Spinal cord (tissue), 9 donors: ENCODE measurements at regions not wholly inside any gene's neighbourhood (a gene's known extent, or its start where the extent isn't known, plus 50 kb on each side); places are given as distances from the start of the nearest gene placed in this dataset.

Experiments
- DNase-seq, 6 donors: peaks; one replicate each; pipeline versions ENCODE4 v3.0.0 to v3.0.0-alpha.2; 2013 to 2015; ENCODE audit warnings: low spot score in 6 of 6, low read depth in 4 of 6
- H3K27ac ChIP-seq: one replicate; pipeline ENCODE4 v1.5.1; 2013; ENCODE audit warnings: low read depth, low read length, control low read depth
- H3K27me3 ChIP-seq: one replicate; pipeline ENCODE4 v1.6.1; 2013; ENCODE audit warnings: low read length; ENCODE audit not compliant: control insufficient read depth, insufficient read depth
- H3K36me3 ChIP-seq: one replicate; pipeline ENCODE4 v1.6.1; 2013; ENCODE audit warnings: low read length; ENCODE audit not compliant: control insufficient read depth, insufficient read depth
- H3K4me1 ChIP-seq: one replicate; pipeline ENCODE4 v1.6.1; 2013; ENCODE audit warnings: low read length; ENCODE audit not compliant: control insufficient read depth, insufficient read depth
- H3K4me3 ChIP-seq: one replicate; pipeline ENCODE4 v1.5.1; 2013; ENCODE audit warnings: low read depth, low read length, control low read depth
- H3K9me3 ChIP-seq: one replicate; pipeline ENCODE4 v1.6.1; 2013; ENCODE audit warnings: low read length; ENCODE audit not compliant: control insufficient read depth, insufficient read depth
- WGBS: methylation state at CpG from one replicate; pipeline ENCODE4 v1.1.5; 2013; ENCODE audit warnings: missing lambda C conversion rate; ENCODE audit not compliant: insufficient coverage; 5-methylcytosine and 5-hydroxymethylcytosine counted together
- donor health status: healthy.

DNA sequence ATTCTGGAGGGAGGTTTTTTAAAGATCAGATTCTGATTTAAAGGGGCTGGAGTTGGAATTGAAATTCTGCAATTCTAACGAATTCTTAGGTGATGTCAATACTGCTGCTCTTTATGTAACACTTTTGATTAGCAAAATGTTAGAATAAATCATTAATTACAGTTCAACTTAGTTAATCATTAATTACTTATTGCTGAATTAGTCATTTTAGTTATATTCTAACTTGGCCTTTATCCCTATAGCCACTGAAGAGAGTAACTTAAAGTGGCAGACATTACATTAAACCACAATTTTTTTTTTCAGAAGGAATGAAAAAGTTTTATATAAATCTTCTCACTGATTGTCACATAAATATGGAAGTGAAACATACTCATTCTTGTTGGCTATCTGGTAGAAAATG is 206.6 kb upstream of the ITM2A start:
- Histone ChIP-seq H3K27me3 (no peaks in the 10 kb centered on the region), H3K27ac (no peak overlapping the region), H3K4me1 (no peaks in the 10 kb centered on the region), H3K4me3 (no peak overlapping the region), H3K9me3 (no peaks in the 10 kb centered on the region), H3K36me3 (no peaks in the 10 kb centered on the region)
- no peak for DNase-seq
- no CpG with 5 or more reads among the region's 1 CpG for WGBS

DNA sequence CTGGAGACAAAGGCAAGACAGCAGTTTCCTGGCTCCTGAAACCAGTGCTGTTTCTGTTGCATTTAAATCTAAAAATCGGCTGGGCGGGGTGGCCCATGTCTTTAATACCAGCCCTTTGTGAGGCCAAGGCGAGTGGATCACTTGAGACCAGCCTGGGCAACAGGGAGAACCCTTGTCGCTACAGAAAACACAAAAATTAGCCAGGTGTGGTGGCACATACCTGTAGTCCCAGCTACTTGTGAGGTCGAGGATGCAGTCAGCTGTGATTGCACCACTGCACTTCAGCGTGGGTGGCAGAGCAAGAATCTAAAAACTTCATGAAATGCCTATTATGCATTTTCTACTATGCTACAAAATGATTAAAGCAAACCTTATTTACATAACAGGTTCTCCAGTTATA is 205.4 kb upstream of the ITM2A start:
- no peak overlapping the region for H3K27ac ChIP-seq
- H3K4me3 ChIP-seq: no peak overlapping the region
- no peak for DNase-seq
- no peaks in the 10 kb centered on the region for H3K36me3 ChIP-seq
- WGBS: 60% methylated on average over 4 of the region's 6 CpGs
- H3K9me3 ChIP-seq: no peaks in the 10 kb centered on the region
- H3K4me1 ChIP-seq: no peaks in the 10 kb centered on the region
- H3K27me3 ChIP-seq: no peaks in the 10 kb centered on the region

DNA sequence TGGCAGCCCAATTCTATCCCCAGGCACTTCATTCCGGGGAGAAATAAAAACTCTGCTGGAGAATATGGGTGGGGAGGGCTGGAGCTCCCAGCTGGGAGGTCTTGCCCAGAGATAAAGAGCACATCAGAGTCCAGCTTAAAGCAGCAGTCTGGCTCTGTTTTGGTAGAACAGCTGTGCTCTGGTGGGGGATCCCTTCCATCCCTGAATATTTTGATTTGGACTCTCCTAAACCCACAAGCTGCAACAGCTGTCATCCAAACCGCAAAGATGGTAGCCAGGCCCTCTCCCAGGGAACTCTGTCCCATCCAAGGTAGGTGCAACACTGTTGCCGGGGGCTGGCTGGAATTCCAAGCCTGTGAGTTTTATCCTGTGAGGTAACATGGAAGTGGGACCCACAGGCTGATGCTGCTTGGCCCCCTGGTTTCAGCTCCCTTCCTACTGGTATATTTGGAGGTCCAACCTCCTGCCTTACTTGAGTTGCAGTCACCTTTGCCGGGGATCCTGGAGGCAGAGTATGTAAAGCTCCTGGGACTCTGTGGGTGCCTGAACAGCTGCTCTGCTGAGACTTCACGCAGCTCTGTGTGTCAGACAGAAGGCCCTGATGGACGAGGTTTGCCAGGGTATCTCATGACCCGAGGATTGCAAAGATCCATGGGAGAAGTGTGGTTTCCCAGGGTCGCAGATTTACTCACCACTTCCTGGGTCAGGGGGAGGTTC is 203.5 kb upstream of the ITM2A start:
- no peak overlapping the region for H3K4me3 ChIP-seq
- H3K9me3 ChIP-seq: no peaks in the 10 kb centered on the region
- H3K27ac ChIP-seq: no peak overlapping the region
- H3K4me1 ChIP-seq: no peaks in the 10 kb centered on the region
- 63% methylated on average over 7 of the region's 8 CpGs for WGBS
- H3K36me3 ChIP-seq: no peaks in the 10 kb centered on the region
- H3K27me3 ChIP-seq: no peaks in the 10 kb centered on the region
- no peak for DNase-seq

DNA sequence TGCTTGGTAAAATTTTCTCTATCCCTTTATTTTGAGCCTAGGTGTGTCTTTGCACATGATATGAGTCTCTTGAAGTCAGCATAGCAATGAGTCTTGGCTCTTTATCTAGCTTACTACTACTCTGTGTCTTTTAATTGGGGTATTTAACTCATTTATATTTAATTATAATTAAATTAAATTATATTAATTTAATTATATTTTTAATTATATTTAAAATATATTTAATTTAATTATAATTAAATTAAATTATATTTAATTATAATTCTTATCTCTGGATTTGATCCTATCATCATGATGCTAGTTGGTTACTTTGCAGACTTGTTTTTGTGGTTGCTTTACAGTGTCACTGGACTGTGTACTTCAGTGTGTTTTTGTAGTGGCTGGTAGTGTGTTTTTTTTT is 201.2 kb upstream of the ITM2A start:
- Histone ChIP-seq H3K9me3 (no peaks in the 10 kb centered on the region), H3K4me3 (no peak overlapping the region), H3K4me1 (no peaks in the 10 kb centered on the region), H3K27ac (no peak overlapping the region), H3K36me3 (no peaks in the 10 kb centered on the region), H3K27me3 (no peaks in the 10 kb centered on the region)
- DNase-seq: no peak

DNA sequence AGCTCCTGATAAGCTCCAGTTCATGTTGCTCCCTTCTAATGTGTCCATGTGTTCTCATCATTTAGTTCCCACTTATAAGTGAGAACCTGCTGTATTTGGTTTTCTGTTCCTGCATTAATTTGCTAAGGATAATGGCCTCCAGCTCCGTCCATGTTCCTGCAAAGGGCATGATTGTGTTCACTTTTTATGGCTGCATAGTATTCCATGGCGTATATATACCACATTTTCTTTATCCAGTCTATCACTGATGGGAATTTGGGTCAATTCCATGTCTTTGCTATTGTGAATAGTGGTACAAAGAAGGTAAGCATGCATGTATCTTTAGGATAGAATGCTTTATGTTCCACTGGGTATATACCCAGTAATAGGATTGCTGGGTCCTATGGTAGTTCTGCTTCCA is 197.2 kb upstream of the ITM2A start:
- DNase-seq: no peak
- Histone ChIP-seq H3K9me3 (no peaks in the 10 kb centered on the region), H3K4me3 (no peak overlapping the region), H3K4me1 (no peaks in the 10 kb centered on the region), H3K36me3 (no peaks in the 10 kb centered on the region), H3K27me3 (no peaks in the 10 kb centered on the region), H3K27ac (no peak overlapping the region)
- no CpG with 5 or more reads among the region's 2 CpGs for WGBS

DNA sequence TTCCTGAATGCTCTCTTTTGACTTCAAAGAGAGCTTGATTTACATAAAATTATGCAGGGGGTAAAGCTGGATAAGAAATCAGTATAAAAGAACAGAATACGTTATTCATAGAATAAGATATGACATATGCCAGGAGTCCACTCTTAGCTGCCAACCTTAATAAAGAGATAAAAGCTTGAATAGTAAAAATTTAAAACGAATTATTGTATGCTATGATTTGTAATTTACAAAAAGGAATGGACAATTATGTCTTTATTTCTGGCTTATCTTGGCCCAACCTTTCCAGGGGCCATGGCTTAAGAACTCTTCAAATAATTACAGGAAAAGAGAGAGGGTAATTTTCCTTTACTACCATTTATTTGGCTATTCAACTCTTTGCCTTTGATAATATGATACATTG is 192.2 kb upstream of the ITM2A start:
- no peak overlapping the region for H3K27ac ChIP-seq
- no peaks in the 10 kb centered on the region for H3K4me1 ChIP-seq
- no peaks in the 10 kb centered on the region for H3K27me3 ChIP-seq
- DNase-seq: no peak
- H3K9me3 ChIP-seq: peaks cover 4% of the 10 kb centered on the region
- WGBS: no CpG with 5 or more reads among the region's 2 CpGs
- H3K36me3 ChIP-seq: no peaks in the 10 kb centered on the region
- no peak overlapping the region for H3K4me3 ChIP-seq

DNA sequence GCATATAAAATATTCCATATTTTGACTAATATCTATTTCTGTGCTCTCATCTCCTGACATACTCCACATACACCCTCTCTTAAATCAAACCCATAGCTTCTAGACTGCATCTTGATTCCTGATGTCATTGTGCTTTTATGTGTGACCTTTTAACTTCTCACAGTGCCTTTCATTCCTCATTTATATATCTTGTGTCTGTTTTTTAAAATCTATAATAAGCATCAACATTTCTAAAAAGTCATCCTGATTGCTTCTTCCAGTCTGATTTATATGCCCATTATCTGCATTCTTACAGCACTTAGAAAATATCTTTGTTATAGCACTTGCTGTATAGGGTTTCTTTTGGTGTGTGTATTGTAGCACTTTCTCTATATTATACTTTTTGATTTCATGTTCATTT is 190.1 kb upstream of the ITM2A start:
- no peak overlapping the region for H3K4me3 ChIP-seq
- no peaks in the 10 kb centered on the region for H3K27me3 ChIP-seq
- H3K27ac ChIP-seq: no peak overlapping the region
- no peaks in the 10 kb centered on the region for H3K36me3 ChIP-seq
- H3K9me3 ChIP-seq: peaks cover 4% of the 10 kb centered on the region
- no peak for DNase-seq
- H3K4me1 ChIP-seq: no peaks in the 10 kb centered on the region

DNA sequence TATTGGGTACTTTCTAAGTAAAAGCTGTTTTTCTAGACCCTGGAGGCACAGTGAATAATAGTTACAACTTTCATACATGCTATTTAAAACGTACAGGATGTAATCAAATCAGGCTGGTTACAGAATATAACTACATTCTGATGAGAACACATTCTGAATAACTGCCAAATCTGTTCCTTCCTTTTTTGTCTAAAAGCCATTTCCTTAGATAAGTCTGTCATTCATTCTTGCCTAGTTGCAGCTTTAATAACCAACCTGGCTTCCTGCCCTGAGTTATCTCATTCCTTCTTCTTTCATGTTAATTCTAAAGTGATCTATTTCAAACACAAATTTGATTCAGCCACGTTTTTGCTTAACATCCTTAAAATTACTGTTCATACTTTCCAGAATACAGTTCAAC is 189.7 kb upstream of the ITM2A start:
- peak in 2 of 6 donors; percentile 10 to 32 for DNase-seq
- Histone ChIP-seq H3K36me3 (no peaks in the 10 kb centered on the region), H3K4me3 (no peak overlapping the region), H3K4me1 (no peaks in the 10 kb centered on the region), H3K27me3 (no peaks in the 10 kb centered on the region), H3K9me3 (peaks cover 4% of the 10 kb centered on the region), H3K27ac (no peak overlapping the region)
- 0% methylated on average over 2 of the region's 2 CpGs for WGBS

DNA sequence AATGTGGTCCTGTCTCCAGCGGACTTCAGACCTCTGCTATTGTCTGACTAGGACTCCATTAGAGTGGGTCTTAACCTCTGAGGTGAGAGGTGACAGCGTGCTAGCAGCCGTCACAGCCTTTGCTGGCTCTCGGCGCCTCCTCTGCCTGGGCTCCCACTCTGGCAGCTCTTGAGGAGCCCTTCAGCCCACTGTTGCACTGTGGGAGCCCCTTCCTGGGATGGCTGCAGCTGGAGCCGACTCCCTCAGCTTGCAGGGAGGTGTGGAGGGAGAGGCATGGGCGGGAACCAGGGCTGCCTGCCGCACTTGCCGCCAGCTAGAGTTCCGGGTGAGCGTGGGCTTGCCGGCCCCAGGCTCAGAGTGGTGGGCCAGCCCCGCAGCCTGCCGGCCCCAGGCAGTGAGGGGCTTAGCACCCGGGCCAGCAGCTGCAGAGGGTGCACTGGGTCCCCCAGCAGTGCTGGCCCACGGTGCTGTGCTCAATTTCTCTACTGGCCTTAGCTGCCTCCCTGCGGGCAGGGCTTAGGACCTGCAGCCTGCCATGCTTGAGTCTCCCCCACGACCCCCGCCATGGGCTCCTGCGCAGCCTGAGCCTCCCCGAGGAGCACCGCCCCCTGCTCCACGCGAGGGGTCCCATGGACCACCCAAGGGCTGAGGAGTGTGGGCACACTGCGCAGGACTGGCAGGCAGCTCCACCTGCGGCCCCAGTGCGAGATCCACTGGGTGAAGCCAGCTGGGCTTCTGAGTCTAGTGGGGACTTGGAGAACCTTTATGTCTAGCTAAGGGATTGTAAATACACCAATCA is 163.4 kb upstream of the ITM2A start:
- Histone ChIP-seq H3K4me3 (no peak overlapping the region), H3K27me3 (no peaks in the 10 kb centered on the region), H3K9me3 (no peaks in the 10 kb centered on the region), H3K27ac (no peak overlapping the region), H3K36me3 (no peaks in the 10 kb centered on the region), H3K4me1 (no peaks in the 10 kb centered on the region)
- no peak for DNase-seq
- WGBS: 78% methylated on average over 25 of the region's 27 CpGs

DNA sequence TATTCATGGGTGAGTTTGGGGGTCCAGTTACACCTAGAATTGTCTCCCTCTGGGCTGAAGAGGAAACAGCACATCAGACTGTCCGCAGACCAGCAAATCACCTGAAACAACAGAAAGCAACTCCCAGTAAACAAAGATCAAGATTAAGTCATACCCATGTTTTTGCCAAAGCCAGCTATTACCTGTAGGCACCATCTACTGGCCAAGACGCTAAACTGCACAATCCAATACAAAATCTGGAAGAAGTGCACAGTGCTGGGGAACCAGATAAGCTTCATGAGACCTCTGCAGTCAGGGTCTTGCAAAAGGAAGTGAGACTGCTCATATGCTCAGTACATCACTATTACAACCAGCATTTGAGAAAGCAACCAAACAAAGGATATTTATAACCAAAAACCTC is 157.5 kb upstream of the ITM2A start:
- 60% methylated on average over 2 of the region's 2 CpGs for WGBS

More for the DNA sequence above, 157.5 kb upstream of the ITM2A start:
- H3K9me3 ChIP-seq: no peaks in the 10 kb centered on the region
- no peaks in the 10 kb centered on the region for H3K36me3 ChIP-seq
- no peaks in the 10 kb centered on the region for H3K4me1 ChIP-seq
- H3K4me3 ChIP-seq: no peak overlapping the region
- no peaks in the 10 kb centered on the region for H3K27me3 ChIP-seq
- DNase-seq: no peak
- no peak overlapping the region for H3K27ac ChIP-seq
